ENCODE measurements at regions not wholly inside any gene's neighbourhood (a gene's known extent, or its start where the extent isn't known, plus 50 kb on each side); places are given as distances from the start of the nearest gene placed in this dataset.

DNA sequence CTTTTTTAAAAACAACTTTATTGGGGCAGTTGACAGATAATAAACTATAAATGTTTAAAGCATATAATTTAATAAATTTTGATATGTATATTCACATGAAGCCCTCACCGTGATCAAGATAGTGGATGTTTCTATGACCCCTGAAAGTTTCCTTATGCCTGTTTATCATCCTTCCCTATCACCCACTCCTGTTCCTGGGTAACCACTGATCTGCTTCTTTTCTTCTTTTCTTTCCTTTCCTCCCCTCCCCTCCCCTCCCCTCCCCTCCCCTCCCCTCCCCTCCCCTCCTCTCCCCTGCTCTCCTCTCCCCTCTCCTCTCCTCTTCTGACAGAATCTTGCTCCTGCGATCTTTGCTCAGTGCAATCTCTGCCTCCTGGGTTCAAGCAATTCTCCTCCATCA is 193.7 kb upstream of the CDH13 start:
- H3K27ac Mint-ChIP-seq = no peak overlapping the region
- H3K36me3 Mint-ChIP-seq = no peaks in the 10 kb centered on the region
- no peak for DNase-seq (ENCODE audit: extremely low spot score, unreplicated experiment)
- no peaks in the 10 kb centered on the region for H3K4me1 Mint-ChIP-seq (ENCODE audit: unreplicated experiment)
- no peaks in the 10 kb centered on the region for H3K9me3 Mint-ChIP-seq
- peaks cover 35% of the 10 kb centered on the region for H3K27me3 Mint-ChIP-seq
- no peak overlapping the region for H3K4me3 Mint-ChIP-seq
- TF ChIP-seq, protein P1, sequence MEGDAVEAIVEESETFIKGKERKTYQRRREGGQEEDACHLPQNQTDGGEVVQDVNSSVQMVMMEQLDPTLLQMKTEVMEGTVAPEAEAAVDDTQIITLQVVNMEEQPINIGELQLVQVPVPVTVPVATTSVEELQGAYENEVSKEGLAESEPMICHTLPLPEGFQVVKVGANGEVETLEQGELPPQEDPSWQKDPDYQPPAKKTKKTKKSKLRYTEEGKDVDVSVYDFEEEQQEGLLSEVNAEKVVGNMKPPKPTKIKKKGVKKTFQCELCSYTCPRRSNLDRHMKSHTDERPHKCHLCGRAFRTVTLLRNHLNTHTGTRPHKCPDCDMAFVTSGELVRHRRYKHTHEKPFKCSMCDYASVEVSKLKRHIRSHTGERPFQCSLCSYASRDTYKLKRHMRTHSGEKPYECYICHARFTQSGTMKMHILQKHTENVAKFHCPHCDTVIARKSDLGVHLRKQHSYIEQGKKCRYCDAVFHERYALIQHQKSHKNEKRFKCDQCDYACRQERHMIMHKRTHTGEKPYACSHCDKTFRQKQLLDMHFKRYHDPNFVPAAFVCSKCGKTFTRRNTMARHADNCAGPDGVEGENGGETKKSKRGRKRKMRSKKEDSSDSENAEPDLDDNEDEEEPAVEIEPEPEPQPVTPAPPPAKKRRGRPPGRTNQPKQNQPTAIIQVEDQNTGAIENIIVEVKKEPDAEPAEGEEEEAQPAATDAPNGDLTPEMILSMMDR (conservative IDR thresholded peaks at IDR 0.05) = no peak

DNA sequence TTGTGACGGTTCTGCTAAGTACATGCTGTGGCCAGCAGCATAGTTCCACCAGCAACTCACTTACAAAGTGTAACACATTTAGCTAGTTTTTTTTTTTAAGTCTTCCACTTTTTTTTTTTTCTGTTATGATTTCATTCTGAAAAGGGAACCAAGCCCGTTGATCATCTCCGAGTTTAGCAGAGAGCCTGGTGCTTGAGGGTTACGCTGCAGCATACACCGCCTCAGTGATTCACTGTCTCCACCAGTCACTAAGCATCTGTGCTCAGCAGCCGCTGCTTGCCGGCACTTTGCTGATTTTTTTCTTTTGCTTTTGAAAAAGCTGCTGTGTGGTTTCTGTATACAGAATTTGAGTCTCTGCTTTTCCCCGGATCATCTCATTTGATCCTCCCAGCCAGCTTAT is 194.5 kb upstream of the CDH13 start:
- H3K4me1 Mint-ChIP-seq (ENCODE audit: unreplicated experiment) = no peaks in the 10 kb centered on the region
- no peak overlapping the region for H3K4me3 Mint-ChIP-seq
- H3K36me3 Mint-ChIP-seq = no peaks in the 10 kb centered on the region
- TF ChIP-seq, protein P1 (conservative IDR thresholded peaks at IDR 0.05) = no peak
- DNase-seq (ENCODE audit: extremely low spot score, unreplicated experiment) = no peak
- peaks cover 37% of the 10 kb centered on the region for H3K27me3 Mint-ChIP-seq
- no peak overlapping the region for H3K27ac Mint-ChIP-seq
- no peaks in the 10 kb centered on the region for H3K9me3 Mint-ChIP-seq

DNA sequence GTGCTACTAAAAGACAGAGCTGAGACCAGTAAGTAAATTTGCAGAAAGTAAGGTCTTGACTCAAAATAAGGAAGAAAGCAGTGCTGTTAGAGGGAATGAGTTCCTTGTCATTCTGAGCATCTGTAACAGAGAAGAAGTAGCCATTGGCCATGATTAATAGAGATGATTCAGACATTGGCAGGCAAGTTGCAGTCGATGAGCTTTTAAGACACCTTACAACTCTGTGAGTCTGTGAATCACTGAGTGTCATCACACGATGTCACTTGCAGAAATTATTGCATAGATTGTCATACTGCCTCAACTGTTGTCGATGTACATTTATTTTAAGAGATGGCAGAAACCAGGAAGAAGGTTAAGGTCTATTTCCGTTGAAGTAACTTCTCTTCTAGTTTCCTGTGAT is 201.1 kb upstream of the CDH13 start:
- TF ChIP-seq, protein P1 (conservative IDR thresholded peaks at IDR 0.05) = no peak
- Mint-ChIP-seq H3K4me3 (no peak overlapping the region), H3K27me3 (peaks cover 27% of the 10 kb centered on the region), H3K27ac (no peak overlapping the region), H3K9me3 (no peaks in the 10 kb centered on the region), H3K4me1 (ENCODE audit: unreplicated experiment) (no peaks in the 10 kb centered on the region), H3K36me3 (no peaks in the 10 kb centered on the region)
- no peak for DNase-seq (ENCODE audit: extremely low spot score, unreplicated experiment)

DNA sequence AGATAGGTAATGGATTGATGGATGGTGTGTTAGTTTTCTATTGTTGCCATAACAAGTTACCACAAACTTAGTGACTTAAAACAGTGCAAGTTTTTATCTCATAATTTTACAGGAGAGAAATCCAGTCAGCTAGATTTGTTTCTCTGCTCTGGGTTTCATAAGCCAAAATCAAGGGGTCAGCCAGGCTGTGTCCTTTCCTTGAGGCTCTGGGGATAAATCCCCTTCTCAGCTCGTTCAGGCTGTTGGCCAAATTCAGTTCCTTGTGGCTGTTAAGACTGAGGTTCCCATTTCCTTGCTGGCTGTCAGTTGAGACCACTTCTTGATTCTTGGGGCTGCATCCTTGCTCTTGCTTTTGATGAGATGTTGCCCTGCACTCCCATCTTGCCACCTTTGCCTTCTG is 204.9 kb upstream of the CDH13 start:
- no peaks in the 10 kb centered on the region for H3K4me1 Mint-ChIP-seq (ENCODE audit: unreplicated experiment)
- no peak for DNase-seq (ENCODE audit: extremely low spot score, unreplicated experiment)
- TF ChIP-seq, protein P1 (conservative IDR thresholded peaks at IDR 0.05) = no peak
- no peaks in the 10 kb centered on the region for H3K9me3 Mint-ChIP-seq
- peaks cover 9% of the 10 kb centered on the region for H3K27me3 Mint-ChIP-seq
- no peak overlapping the region for H3K4me3 Mint-ChIP-seq
- H3K36me3 Mint-ChIP-seq = no peaks in the 10 kb centered on the region
- no peak overlapping the region for H3K27ac Mint-ChIP-seq

DNA sequence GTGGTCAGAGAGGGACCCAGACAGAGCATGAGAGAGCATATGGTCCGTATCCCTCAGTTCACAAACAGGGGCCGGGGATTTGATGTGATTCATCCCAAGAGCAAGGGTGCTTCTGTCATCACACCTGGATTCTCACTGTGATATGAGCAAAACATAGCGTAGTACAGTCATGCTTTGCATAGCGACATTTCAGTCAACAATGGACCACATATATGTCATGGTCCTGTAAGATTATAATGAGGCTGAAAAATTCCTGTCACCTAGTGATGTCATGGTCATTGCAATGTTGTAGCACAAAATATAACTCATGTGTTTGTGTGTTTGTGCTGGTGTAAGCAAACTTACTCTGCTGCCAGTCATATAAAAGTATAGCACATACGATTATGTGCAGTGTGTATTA is 207.4 kb upstream of the CDH13 start:
- Mint-ChIP-seq H3K9me3 (no peaks in the 10 kb centered on the region), H3K27ac (no peak overlapping the region), H3K4me1 (ENCODE audit: unreplicated experiment) (no peaks in the 10 kb centered on the region), H3K27me3 (peaks cover 3% of the 10 kb centered on the region), H3K36me3 (no peaks in the 10 kb centered on the region), H3K4me3 (no peak overlapping the region)
- DNase-seq (ENCODE audit: extremely low spot score, unreplicated experiment) = no peak
- TF ChIP-seq, protein P1 (conservative IDR thresholded peaks at IDR 0.05) = no peak

DNA sequence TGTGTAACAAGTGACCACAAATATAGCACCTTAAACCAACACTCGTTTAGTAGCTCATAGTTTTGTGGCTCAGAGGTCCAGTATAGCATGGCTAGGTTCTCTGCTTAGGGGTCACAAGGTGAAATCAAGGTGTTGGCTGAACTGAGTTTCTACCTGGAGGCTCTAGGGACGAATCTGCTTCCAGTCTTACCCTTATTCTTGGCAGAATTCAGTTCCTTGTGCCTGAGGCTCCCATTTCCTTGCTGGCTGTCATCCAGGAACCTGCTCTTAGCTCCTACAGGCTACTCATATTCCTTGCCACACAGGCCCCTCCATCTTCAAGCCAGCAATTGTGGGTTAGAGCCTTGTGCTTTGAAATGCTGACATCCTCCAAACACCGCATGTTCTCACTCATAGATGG is 212.3 kb upstream of the CDH13 start:
- no peaks in the 10 kb centered on the region for H3K4me1 Mint-ChIP-seq (ENCODE audit: unreplicated experiment)
- TF ChIP-seq, protein P1 (conservative IDR thresholded peaks at IDR 0.05) = no peak
- no peak for DNase-seq (ENCODE audit: extremely low spot score, unreplicated experiment)
- H3K9me3 Mint-ChIP-seq = no peaks in the 10 kb centered on the region
- no peak overlapping the region for H3K4me3 Mint-ChIP-seq
- peaks cover 11% of the 10 kb centered on the region for H3K27me3 Mint-ChIP-seq
- no peaks in the 10 kb centered on the region for H3K36me3 Mint-ChIP-seq
- no peak overlapping the region for H3K27ac Mint-ChIP-seq

Measured in type B pancreatic cell (in vitro differentiated cells).